ENCODE measurements at regions not wholly inside any gene's neighbourhood (a gene's known extent, or its start where the extent isn't known, plus 50 kb on each side); places are given as distances from the start of the nearest gene placed in this dataset.

- ATAC-seq, result no peak
- TF ChIP-seq PATZ1 (CRISPR knock-in tag; IDR thresholded peaks at IDR 0.05; ENCODE audit: borderline replicate concordance) (no peak), BACH2 (CRISPR knock-in tag; IDR thresholded peaks at IDR 0.05; ENCODE audit: borderline replicate concordance) (no peak), ISL1 (CRISPR knock-in tag; IDR thresholded peaks at IDR 0.05) (no peak), ZFP30 (CRISPR knock-in tag; IDR thresholded peaks at IDR 0.05) (no peak), CSDC2 (CRISPR knock-in tag; IDR thresholded peaks at IDR 0.05) (no peak)
Observed at GRCh38 chr10:8235253-8236027, 181.0 kb downstream of the GATA3 start.

- ATAC-seq, result no peak
- TF ChIP-seq PATZ1 (CRISPR knock-in tag; IDR thresholded peaks at IDR 0.05; ENCODE audit: borderline replicate concordance), result no peak
- no peak for TF ChIP-seq TSHZ2 (CRISPR knock-in tag; IDR thresholded peaks at IDR 0.05)
- TF ChIP-seq ARNTL (CRISPR knock-in tag; IDR thresholded peaks at IDR 0.05; ENCODE audit: borderline replicate concordance, low read depth), result no peak
- no peak for TF ChIP-seq ZNF70 (CRISPR knock-in tag; IDR thresholded peaks at IDR 0.05)
- no peak for TF ChIP-seq ZNF565 (CRISPR knock-in tag; conservative IDR thresholded peaks at IDR 0.05; ENCODE audit: low read depth)
- no peak for TF ChIP-seq ZFP30 (CRISPR knock-in tag; IDR thresholded peaks at IDR 0.05)
- TF ChIP-seq TCF4 (CRISPR knock-in tag; IDR thresholded peaks at IDR 0.05; ENCODE audit: borderline replicate concordance), result no peak
- no peak for TF ChIP-seq ZFP3 (CRISPR knock-in tag; IDR thresholded peaks at IDR 0.05)
- TF ChIP-seq POU6F1 (CRISPR knock-in tag; IDR thresholded peaks at IDR 0.05; ENCODE audit: borderline replicate concordance, low read depth), result no peak
- no peak for TF ChIP-seq PPARA (CRISPR knock-in tag; IDR thresholded peaks at IDR 0.05; ENCODE audit: borderline replicate concordance)
- no peak for TF ChIP-seq ZC3H10 (CRISPR knock-in tag; IDR thresholded peaks at IDR 0.05)
- no peak for TF ChIP-seq BACH2 (CRISPR knock-in tag; IDR thresholded peaks at IDR 0.05; ENCODE audit: borderline replicate concordance)
- no peak for TF ChIP-seq TOX (CRISPR knock-in tag; IDR thresholded peaks at IDR 0.05; ENCODE audit: borderline replicate concordance)
Observed at GRCh38 chr10:8238986-8239385, 184.5 kb downstream of the GATA3 start.

GRCh38 chr10:8240861-8241260 is 186.4 kb downstream of the GATA3 start:
- ATAC-seq, result no peak
- TF ChIP-seq ESRRG (CRISPR knock-in tag; IDR thresholded peaks at IDR 0.05) (no peak), SNAI2 (CRISPR knock-in tag; IDR thresholded peaks at IDR 0.05) (no peak), BACH2 (CRISPR knock-in tag; IDR thresholded peaks at IDR 0.05; ENCODE audit: borderline replicate concordance) (no peak), CREB5 (CRISPR knock-in tag; IDR thresholded peaks at IDR 0.05; ENCODE audit: low read depth) (no peak), PPARA (CRISPR knock-in tag; IDR thresholded peaks at IDR 0.05; ENCODE audit: borderline replicate concordance) (no peak), TSHZ2 (CRISPR knock-in tag; IDR thresholded peaks at IDR 0.05) (no peak), TOX (CRISPR knock-in tag; IDR thresholded peaks at IDR 0.05; ENCODE audit: borderline replicate concordance) (no peak), GLIS3 (CRISPR knock-in tag; IDR thresholded peaks at IDR 0.05) (no peak), PATZ1 (CRISPR knock-in tag; IDR thresholded peaks at IDR 0.05; ENCODE audit: borderline replicate concordance) (no peak), ZC3H10 (CRISPR knock-in tag; IDR thresholded peaks at IDR 0.05) (no peak), CSDC2 (CRISPR knock-in tag; IDR thresholded peaks at IDR 0.05) (no peak), TCF4 (CRISPR knock-in tag; IDR thresholded peaks at IDR 0.05; ENCODE audit: borderline replicate concordance) (no peak), ZFP30 (CRISPR knock-in tag; IDR thresholded peaks at IDR 0.05) (no peak)
